Activated T-cell treated with anti-CD3 and anti-CD28 coated beads, Interleukin-2, amount 50 U/mL, for 24 hours (primary cell): ENCODE measurements at regions not wholly inside any gene's neighbourhood (a gene's known extent, or its start where the extent isn't known, plus 50 kb on each side); places are given as distances from the start of the nearest gene placed in this dataset.

Source experiments
- DNase-seq: peaks from one replicate; pipeline ENCODE4 v3.0.0-alpha.2; 2020
- H3K27ac Mint-ChIP-seq: 2 replicates; pipeline ENCODE4 v1.8.0; 2020; ENCODE audit warnings: mild to moderate bottlenecking, mixed read lengths
- H3K27me3 Mint-ChIP-seq: 2 replicates; pipeline ENCODE4 v1.8.0; 2020; ENCODE audit warnings: mixed read lengths
- H3K36me3 Mint-ChIP-seq: 2 replicates; pipeline ENCODE4 v1.8.0; 2020; ENCODE audit warnings: low read depth, mixed read lengths
- H3K4me1 Mint-ChIP-seq: 2 replicates; pipeline ENCODE4 v1.8.0; 2020; ENCODE audit warnings: low read depth, mixed read lengths
- H3K4me3 Mint-ChIP-seq: 2 replicates; pipeline ENCODE4 v1.8.0; 2020; ENCODE audit warnings: mild to moderate bottlenecking, moderate library complexity, mixed read lengths
- H3K9me3 Mint-ChIP-seq: 2 replicates; pipeline ENCODE4 v1.8.0; 2020; ENCODE audit warnings: mixed read lengths

GRCh38 chr2:105150231-105150630 lies 91.3 kb upstream of the GPR45 start:
- H3K4me3 Mint-ChIP-seq: no peak overlapping the region
- no peak overlapping the region for H3K27ac Mint-ChIP-seq
- H3K9me3 Mint-ChIP-seq: no peaks in the 10 kb centered on the region
- no peak for DNase-seq
- H3K27me3 Mint-ChIP-seq: peaks cover 69% of the 10 kb centered on the region
- H3K4me1 Mint-ChIP-seq: no peaks in the 10 kb centered on the region
- no peaks in the 10 kb centered on the region for H3K36me3 Mint-ChIP-seq

- no peak for DNase-seq
- Mint-ChIP-seq H3K4me1 (no peaks in the 10 kb centered on the region), H3K27ac (no peak overlapping the region), H3K36me3 (no peaks in the 10 kb centered on the region), H3K27me3 (peaks cover 41% of the 10 kb centered on the region), H3K9me3 (peaks cover 13% of the 10 kb centered on the region), H3K4me3 (no peak overlapping the region)
Measured at GRCh38 chr2:105154119-105154818, 87.3 kb upstream of the GPR45 start.

DNA sequence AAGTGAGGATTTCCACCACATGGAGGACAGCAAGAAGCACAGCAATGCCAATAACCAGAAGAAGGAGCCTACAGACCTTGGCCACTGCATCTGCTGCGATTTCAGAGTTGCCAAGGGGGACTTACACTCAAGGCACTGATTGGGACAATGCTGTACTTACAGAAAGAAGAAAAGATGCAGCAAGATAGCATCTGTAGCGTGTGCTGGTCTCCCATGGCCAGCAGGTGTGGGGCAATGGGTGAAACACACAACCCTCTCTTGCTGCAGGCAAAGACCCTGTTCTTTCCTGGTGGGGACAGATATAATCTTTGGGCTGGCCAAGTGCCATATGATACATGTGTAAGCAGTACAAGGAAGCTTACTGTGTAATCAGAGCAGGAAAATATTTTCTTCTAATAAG lies 85.4 kb upstream of the GPR45 start:
- H3K9me3 Mint-ChIP-seq: peaks cover 13% of the 10 kb centered on the region
- H3K4me3 Mint-ChIP-seq: no peak overlapping the region
- H3K27ac Mint-ChIP-seq: no peak overlapping the region
- H3K36me3 Mint-ChIP-seq: no peaks in the 10 kb centered on the region
- no peak for DNase-seq
- no peaks in the 10 kb centered on the region for H3K4me1 Mint-ChIP-seq
- peaks cover 35% of the 10 kb centered on the region for H3K27me3 Mint-ChIP-seq

DNA sequence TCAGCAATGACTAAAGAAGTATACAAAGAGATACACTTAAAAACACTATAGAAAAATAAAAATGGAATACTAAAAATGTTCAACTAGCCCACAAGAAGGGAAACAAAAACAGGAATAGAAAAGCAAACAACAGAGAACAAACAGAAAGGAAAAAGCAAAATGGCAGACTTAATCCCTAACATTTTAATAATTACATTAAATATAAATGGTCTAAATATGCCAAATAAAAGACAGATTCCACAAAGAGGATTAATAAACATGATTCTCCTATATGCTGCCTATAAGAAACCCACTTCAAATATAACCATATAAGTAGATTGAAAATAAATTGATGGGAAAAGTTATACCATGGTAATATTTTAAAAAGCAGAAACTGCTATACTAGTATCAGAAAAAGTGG lies 83.5 kb upstream of the GPR45 start:
- Mint-ChIP-seq H3K36me3 (no peaks in the 10 kb centered on the region), H3K27me3 (peaks cover 23% of the 10 kb centered on the region), H3K4me3 (no peak overlapping the region), H3K27ac (no peak overlapping the region), H3K4me1 (no peaks in the 10 kb centered on the region), H3K9me3 (peaks cover 13% of the 10 kb centered on the region)
- DNase-seq: no peak

DNA sequence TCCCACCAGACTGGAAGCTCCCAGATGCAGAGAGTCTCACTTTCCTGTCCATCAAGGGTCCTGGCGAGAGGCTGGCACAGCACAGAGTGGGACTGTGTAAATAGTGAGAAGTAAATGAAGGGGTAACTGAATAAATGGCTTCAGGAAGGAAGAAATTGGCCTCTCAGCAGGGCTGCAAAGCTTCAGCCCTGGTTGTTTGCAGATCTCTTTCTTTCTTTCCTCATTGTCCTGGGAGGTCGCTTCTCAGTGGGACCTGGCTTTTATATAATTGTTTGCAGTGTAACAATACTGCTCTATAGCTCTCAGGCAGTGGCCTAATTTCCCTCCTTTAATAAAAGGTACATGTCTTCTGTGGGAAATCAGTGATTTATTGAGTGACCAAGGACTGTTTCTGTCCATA lies 74.9 kb upstream of the GPR45 start:
- no peaks in the 10 kb centered on the region for H3K36me3 Mint-ChIP-seq
- no peaks in the 10 kb centered on the region for H3K4me1 Mint-ChIP-seq
- no peak overlapping the region for H3K4me3 Mint-ChIP-seq
- DNase-seq: no peak
- no peak overlapping the region for H3K27ac Mint-ChIP-seq
- peaks cover 24% of the 10 kb centered on the region for H3K27me3 Mint-ChIP-seq
- H3K9me3 Mint-ChIP-seq: no peaks in the 10 kb centered on the region

DNA sequence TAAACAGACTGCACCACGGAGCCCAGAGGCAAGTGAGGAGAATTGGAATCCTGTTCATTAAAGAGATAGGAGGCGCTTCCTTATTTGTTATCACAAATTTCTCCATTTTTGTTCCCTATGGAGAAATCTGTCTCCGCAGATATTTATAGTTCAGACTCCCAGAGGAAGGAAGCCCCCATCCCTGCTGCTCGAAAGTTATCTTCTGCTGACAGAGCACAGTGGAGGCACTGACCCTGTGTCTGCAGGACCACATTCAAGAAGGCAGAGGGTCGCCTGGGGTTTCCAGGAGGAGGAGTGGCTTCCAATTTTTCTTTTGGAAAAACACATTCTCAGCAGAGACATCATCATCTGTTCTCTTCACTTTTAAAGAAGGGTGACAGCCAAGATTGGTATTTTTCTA lies 73.0 kb upstream of the GPR45 start:
- no peaks in the 10 kb centered on the region for H3K9me3 Mint-ChIP-seq
- H3K4me1 Mint-ChIP-seq: no peaks in the 10 kb centered on the region
- peaks cover 29% of the 10 kb centered on the region for H3K27me3 Mint-ChIP-seq
- H3K27ac Mint-ChIP-seq: no peak overlapping the region
- no peaks in the 10 kb centered on the region for H3K36me3 Mint-ChIP-seq
- DNase-seq: no peak
- no peak overlapping the region for H3K4me3 Mint-ChIP-seq

DNA sequence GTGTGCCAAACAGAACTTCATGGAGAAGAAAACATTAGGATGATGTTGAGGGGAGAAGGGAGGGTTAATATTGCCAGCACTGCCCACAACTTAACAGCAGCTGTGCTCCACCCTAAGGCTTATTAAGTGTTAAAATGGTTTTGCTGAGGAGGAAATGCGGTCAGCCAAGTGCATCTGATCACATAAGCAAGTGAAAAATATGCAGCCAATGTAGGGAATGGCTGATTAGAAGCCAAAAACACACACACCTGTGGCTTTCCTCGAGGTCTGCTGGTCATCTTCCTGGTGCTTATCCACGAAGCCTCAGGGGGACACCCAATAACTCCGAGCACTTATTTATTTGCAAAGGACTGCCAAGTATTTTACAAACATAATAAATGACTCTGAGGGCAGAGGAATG lies 66.3 kb upstream of the GPR45 start:
- Mint-ChIP-seq H3K27me3 (peaks cover 22% of the 10 kb centered on the region), H3K36me3 (no peaks in the 10 kb centered on the region), H3K4me1 (no peaks in the 10 kb centered on the region), H3K4me3 (no peak overlapping the region), H3K27ac (no peak overlapping the region), H3K9me3 (no peaks in the 10 kb centered on the region)
- DNase-seq: no peak

GRCh38 chr2:105176429-105176828 lies 65.1 kb upstream of the GPR45 start:
- Mint-ChIP-seq H3K9me3 (no peaks in the 10 kb centered on the region), H3K4me3 (no peak overlapping the region), H3K4me1 (no peaks in the 10 kb centered on the region), H3K27ac (no peak overlapping the region), H3K36me3 (no peaks in the 10 kb centered on the region), H3K27me3 (peaks cover 15% of the 10 kb centered on the region)
- no peak for DNase-seq

- Mint-ChIP-seq H3K36me3 (no peaks in the 10 kb centered on the region), H3K27ac (no peak overlapping the region), H3K4me1 (no peaks in the 10 kb centered on the region), H3K4me3 (no peak overlapping the region), H3K9me3 (no peaks in the 10 kb centered on the region), H3K27me3 (peaks cover 15% of the 10 kb centered on the region)
- DNase-seq: no peak
Measured at GRCh38 chr2:105177008-105177407, 64.5 kb upstream of the GPR45 start.

- no peak overlapping the region for H3K27ac Mint-ChIP-seq
- H3K4me3 Mint-ChIP-seq: no peak overlapping the region
- H3K9me3 Mint-ChIP-seq: no peaks in the 10 kb centered on the region
- no peaks in the 10 kb centered on the region for H3K4me1 Mint-ChIP-seq
- no peak for DNase-seq
- H3K36me3 Mint-ChIP-seq: no peaks in the 10 kb centered on the region
- H3K27me3 Mint-ChIP-seq: peaks cover 20% of the 10 kb centered on the region
Measured at GRCh38 chr2:105177536-105178254, 63.8 kb upstream of the GPR45 start.

GRCh38 chr2:105179469-105180372 lies 61.8 kb upstream of the GPR45 start:
- no peak for DNase-seq
- Mint-ChIP-seq H3K4me1 (no peaks in the 10 kb centered on the region), H3K9me3 (no peaks in the 10 kb centered on the region), H3K27ac (no peak overlapping the region), H3K27me3 (peaks cover 15% of the 10 kb centered on the region), H3K4me3 (no peak overlapping the region), H3K36me3 (no peaks in the 10 kb centered on the region)

- Mint-ChIP-seq H3K27ac (no peak overlapping the region), H3K36me3 (no peaks in the 10 kb centered on the region), H3K4me1 (no peaks in the 10 kb centered on the region), H3K9me3 (no peaks in the 10 kb centered on the region), H3K27me3 (peaks cover 14% of the 10 kb centered on the region), H3K4me3 (no peak overlapping the region)
- no peak for DNase-seq
Measured at GRCh38 chr2:105180491-105180972, 61.0 kb upstream of the GPR45 start.

GRCh38 chr2:105181282-105181681 lies 60.3 kb upstream of the GPR45 start:
- Mint-ChIP-seq H3K36me3 (no peaks in the 10 kb centered on the region), H3K27me3 (peaks cover 12% of the 10 kb centered on the region), H3K4me3 (no peak overlapping the region), H3K27ac (no peak overlapping the region), H3K4me1 (no peaks in the 10 kb centered on the region), H3K9me3 (no peaks in the 10 kb centered on the region)
- no peak for DNase-seq

GRCh38 chr2:105183555-105184323 lies 57.8 kb upstream of the GPR45 start:
- no peaks in the 10 kb centered on the region for H3K9me3 Mint-ChIP-seq
- DNase-seq: no peak
- no peaks in the 10 kb centered on the region for H3K4me1 Mint-ChIP-seq
- peaks cover 17% of the 10 kb centered on the region for H3K27me3 Mint-ChIP-seq
- H3K36me3 Mint-ChIP-seq: no peaks in the 10 kb centered on the region
- H3K27ac Mint-ChIP-seq: no peak overlapping the region
- H3K4me3 Mint-ChIP-seq: no peak overlapping the region
